HuH-7.5 (cell line): ENCODE measurements at regions not wholly inside any gene's neighbourhood (a gene's known extent, or its start where the extent isn't known, plus 50 kb on each side); places are given as distances from the start of the nearest gene placed in this dataset.

ENCODE experiments used
- DNase-seq: peaks from one replicate; pipeline ENCODE4 v3.0.0; 2011; ENCODE audit warnings: low spot score

- DNase-seq: no peak
Measured at GRCh38 chr1:221371705-221372104, 370.2 kb downstream of the DUSP10 start.

DNA sequence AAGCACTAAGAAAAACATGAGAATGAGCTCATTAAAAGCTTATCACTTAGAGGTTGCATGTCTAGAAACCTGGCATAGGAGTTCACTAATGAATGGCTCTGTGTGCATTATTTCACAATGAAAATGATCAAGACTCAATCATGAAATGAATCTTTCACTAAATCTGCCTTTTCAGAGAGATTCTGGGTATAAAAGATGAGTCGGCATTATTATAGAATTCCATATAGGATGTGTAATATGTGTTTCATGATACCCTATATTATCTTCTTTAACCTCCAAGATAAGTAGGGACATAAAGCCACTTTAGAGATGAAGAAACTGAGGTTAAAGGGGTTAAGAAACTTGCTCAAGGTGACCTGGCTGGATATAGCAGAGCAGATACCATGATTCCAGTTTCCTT, 368.1 kb downstream of the DUSP10 start:
- DNase-seq: no peak

DNA sequence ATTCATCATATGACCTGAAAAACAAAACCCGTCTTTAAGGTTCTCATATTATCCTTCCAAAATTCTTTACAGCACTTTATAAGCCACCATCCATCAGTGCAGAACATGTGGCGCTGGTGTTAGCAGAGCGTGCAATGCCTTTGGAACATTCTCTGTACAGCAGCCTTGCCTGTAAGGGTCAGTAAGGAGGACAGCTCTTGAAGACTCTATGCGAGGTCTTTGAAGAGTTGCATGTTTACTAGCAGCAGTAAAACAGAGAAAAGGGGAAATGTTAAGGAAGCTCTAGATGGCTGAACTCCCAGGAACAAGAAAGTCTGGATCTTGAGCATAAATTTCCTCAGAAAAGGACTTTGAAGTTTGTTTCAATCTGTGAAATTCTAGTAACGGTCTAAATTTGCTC, 365.6 kb downstream of the DUSP10 start:
- no peak for DNase-seq

GRCh38 chr1:221381910-221382623, 359.8 kb downstream of the DUSP10 start:
- no peak for DNase-seq

GRCh38 chr1:221392453-221392852, 349.4 kb downstream of the DUSP10 start:
- DNase-seq: no peak

- no peak for DNase-seq
Measured at GRCh38 chr1:221394011-221394544, 347.8 kb downstream of the DUSP10 start.

- no peak for DNase-seq
Measured at GRCh38 chr1:221396526-221396925, 345.4 kb downstream of the DUSP10 start.

DNA sequence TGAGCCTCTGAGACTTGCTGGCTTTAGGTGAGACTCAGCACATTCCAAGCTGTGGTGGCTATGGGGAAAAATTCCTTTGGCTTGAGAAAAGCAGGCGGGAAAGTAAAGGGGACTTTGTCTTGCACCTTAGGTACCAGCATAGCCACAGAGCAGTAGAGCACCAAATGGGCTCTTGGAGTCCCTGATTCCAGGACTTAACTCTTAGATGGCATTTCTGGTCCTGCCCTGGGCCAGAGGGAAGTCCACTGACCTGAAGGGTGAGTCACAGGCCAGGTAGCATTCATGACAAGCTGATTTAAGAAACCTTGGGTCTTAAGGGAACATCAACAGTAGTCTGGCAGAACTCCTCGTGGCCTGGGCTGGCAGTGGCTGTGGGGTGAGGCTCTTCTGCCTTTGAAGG, 344.7 kb downstream of the DUSP10 start:
- no peak for DNase-seq

GRCh38 chr1:221397606-221398005, 344.3 kb downstream of the DUSP10 start:
- no peak for DNase-seq

DNA sequence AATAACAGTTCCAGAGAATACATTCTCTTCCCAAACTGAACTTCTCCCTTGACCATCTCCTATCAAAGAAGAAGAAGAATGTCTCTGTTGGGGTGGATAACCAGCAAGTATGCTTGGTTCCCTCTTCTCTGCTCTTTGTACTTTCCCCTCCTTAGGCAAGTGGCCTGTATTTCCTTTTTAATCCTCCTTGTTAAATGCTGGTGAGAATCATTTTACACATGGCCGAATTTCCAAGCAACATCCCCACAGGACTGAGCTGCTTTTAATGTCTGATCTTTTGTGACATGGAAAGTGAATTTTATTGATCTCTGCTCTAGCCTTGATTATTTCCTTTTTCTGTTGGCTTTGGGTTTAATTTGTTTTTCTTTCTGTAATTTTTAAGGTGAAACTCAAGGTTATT, 336.7 kb downstream of the DUSP10 start:
- DNase-seq: no peak

GRCh38 chr1:221408117-221408803, 333.6 kb downstream of the DUSP10 start:
- no peak for DNase-seq

DNA sequence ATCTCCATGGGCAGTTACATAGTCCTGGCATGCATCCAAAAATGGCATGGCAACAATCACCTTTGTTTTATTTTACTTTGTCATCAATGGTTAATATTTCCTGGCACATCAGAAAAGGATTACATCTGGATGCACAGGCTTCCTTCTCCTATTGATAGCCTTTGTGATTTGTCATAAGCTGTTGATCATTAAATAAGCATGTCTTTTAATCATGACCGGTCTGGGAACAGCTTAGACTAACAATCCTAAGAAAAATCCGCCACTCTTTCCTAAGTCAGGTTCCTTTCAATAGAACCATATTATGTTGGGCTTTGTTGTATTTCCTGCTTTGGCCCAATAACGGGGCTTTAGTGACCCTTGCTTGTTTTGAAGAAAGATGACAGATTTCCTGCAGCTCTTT, 330.6 kb downstream of the DUSP10 start:
- DNase-seq: no peak

GRCh38 chr1:221414772-221415539, 326.9 kb downstream of the DUSP10 start:
- no peak for DNase-seq

DNA sequence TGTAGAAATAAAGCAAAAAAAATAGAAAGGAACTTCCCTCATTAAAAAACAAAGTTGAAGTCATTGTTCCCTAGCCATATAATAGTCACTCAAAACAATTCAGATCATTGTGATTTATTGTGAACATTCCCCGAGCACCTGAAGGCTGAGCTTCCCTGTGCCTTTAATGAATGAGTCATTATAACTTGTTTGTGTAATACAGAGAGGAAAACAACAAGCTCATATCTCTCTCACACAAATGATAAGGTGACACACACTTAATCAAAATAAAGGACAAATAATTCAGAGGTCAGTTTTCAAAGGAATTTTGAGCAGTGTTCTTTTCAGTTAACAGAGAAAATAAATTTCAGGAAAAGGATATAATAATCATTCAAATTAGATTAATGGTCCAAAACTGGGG, 326.2 kb downstream of the DUSP10 start:
- no peak for DNase-seq

GRCh38 chr1:221416142-221416541, 325.7 kb downstream of the DUSP10 start:
- DNase-seq: no peak

DNA sequence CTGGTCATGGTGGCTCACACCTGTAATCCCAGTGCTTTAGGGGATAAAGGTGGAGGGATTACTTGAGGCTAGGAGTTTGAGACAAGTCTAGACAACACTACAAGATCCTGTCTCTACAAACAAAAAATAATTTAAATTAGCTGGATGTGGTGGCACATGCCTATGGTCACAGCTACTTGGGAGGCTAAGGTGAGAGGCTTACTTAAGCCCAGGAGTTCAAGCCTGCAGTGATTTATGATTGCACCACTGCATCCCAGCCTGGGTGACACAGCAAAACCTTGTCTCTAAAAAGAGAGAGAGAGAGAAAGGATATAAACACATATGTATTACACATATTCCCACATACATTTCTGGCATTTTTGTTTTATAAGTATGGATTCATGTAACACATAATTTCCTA, 325.2 kb downstream of the DUSP10 start:
- no peak for DNase-seq

GRCh38 chr1:221418346-221418745, 323.5 kb downstream of the DUSP10 start:
- DNase-seq: no peak

DNA sequence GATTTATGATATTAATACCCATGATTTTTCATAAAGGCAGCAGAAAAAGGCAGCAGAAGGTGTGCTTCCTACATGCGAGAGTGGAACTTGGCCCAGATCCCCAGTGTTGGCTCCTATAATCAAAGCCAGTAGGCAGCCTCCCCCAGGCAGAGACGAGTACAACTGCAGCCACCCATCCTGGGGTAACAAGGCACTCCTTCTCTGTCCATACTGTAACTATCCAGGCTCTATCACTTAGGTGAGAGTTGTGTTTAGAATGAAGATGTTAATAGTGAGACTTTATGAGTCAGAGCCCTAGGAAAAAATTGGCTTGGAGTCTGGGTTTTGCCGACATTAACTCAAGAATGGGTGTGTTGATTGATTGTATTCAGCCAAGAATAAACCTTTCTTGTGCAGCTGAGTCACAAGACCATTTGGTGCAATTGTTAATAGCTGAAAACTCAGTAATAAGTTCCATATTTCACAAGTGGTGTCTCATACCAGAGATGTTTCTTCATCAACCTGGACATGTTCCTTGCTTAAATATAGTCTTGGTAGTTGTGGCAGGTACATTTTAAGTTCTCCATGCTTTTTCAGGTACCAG, 322.3 kb downstream of the DUSP10 start:
- no peak for DNase-seq

DNA sequence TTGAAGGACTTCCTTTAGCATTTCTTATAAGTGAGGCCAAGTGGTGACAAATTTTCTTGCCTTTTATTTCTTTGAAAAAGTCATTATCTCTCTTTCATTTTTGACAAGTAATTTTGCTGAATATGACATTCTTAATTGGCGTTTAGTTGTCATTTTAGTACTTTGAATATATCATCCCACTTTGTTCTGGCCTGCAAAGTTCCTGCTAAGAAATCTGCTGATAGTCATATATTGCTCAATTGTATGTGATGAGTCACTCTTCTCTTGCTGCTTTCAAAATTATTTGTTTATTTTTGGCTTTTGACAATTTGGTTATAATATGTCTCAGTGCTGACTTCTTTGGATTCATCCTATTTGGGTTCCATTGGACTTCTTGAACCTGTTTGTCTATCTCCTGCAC, 312.6 kb downstream of the DUSP10 start:
- DNase-seq: no peak

DNA sequence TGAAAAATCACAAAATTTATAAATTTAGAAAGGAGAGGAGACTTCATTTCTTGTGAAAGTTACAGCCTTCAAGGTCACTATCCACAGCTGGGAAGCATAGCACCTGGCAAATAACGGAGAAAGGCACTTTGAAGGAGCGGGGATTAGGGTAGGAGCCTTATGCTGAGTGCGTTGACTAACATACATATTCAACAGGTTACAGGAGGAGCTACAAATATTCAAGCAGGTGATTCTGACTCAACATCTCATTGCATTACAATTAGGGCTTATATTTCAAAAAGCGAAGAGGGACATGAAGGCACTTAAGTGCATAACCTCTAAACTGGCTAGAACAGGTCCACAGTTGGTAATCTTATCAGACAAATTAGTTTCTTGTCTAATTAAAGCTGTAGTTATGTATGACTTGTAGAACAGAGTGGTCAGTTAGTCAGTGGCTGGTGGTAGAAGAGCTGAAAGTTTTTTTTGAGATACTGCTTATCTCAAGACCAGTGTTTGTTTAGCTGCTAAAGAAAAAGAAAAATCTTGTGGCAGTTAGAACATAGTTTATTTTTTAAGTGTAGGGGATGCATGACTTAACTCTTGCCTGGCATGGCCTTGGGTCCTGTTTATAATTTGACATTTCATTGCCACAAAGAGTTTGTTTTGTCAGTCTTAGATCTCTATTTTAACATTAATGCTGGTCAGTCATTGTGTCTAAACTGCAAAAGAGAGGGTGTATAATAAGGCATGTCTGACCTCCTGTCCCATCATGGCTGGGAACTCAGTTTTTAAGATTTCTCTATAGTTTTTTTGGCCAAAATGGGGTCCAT, 311.5 kb downstream of the DUSP10 start:
- no peak for DNase-seq

GRCh38 chr1:221431068-221431651, 310.7 kb downstream of the DUSP10 start:
- no peak for DNase-seq
